ENCODE measurements at regions not wholly inside any gene's neighbourhood (a gene's known extent, or its start where the extent isn't known, plus 50 kb on each side); places are given as distances from the start of the nearest gene placed in this dataset.

GRCh38 chr16:48011878-48012658 is 143.7 kb downstream of the ABCC12 start:
- H3K4me3 ChIP-seq, result no peak overlapping the region
- no peaks in the 10 kb centered on the region for H3K4me1 ChIP-seq
- no peaks in the 10 kb centered on the region for H3K27me3 ChIP-seq
- no peak for DNase-seq
- no peak overlapping the region for H3K27ac ChIP-seq
- TF ChIP-seq POLR2A (IDR thresholded peaks at IDR 0.05), result no peak
- no peak for TF ChIP-seq CTCF (IDR thresholded peaks at IDR 0.05)
- no peaks in the 10 kb centered on the region for H3K9me3 ChIP-seq
- intact Hi-C loops (cut with DNase I; ENCODE audit: low total_unique reads), result no loop called here
- H3K36me3 ChIP-seq, result no peaks in the 10 kb centered on the region

- TF ChIP-seq POLR2A (IDR thresholded peaks at IDR 0.05) (no peak), CTCF (IDR thresholded peaks at IDR 0.05) (no peak)
- intact Hi-C loops (cut with DNase I; ENCODE audit: low total_unique reads), result no loop called here
- no peak for DNase-seq
These were observed 144.3 kb downstream of the ABCC12 start for GRCh38 chr16:48011466-48011865.

GRCh38 chr16:48008011-48008525 is 147.7 kb downstream of the ABCC12 start:
- H3K36me3 ChIP-seq, result no peaks in the 10 kb centered on the region
- intact Hi-C loops (cut with DNase I; ENCODE audit: low total_unique reads), result no loop called here
- H3K9me3 ChIP-seq, result no peaks in the 10 kb centered on the region
- TF ChIP-seq POLR2A (IDR thresholded peaks at IDR 0.05) (no peak), CTCF (IDR thresholded peaks at IDR 0.05) (no peak)
- H3K4me1 ChIP-seq, result no peaks in the 10 kb centered on the region
- H3K4me3 ChIP-seq, result no peak overlapping the region
- no peak for DNase-seq
- H3K27me3 ChIP-seq, result no peaks in the 10 kb centered on the region
- no peak overlapping the region for H3K27ac ChIP-seq

More at GRCh38 chr16:48011466-48011865, 144.3 kb downstream of the ABCC12 start:
- H3K9me3 ChIP-seq, result no peaks in the 10 kb centered on the region
- H3K4me3 ChIP-seq, result no peak overlapping the region
- no peaks in the 10 kb centered on the region for H3K4me1 ChIP-seq
- H3K27me3 ChIP-seq, result no peaks in the 10 kb centered on the region
- no peak overlapping the region for H3K27ac ChIP-seq
- H3K36me3 ChIP-seq, result no peaks in the 10 kb centered on the region

GRCh38 chr16:48004141-48004695 is 151.6 kb downstream of the ABCC12 start:
- no peak overlapping the region for H3K27ac ChIP-seq
- no peaks in the 10 kb centered on the region for H3K4me1 ChIP-seq
- H3K9me3 ChIP-seq, result no peaks in the 10 kb centered on the region
- intact Hi-C loops (cut with DNase I; ENCODE audit: low total_unique reads), result no loop called here
- TF ChIP-seq POLR2A (IDR thresholded peaks at IDR 0.05) (no peak), CTCF (IDR thresholded peaks at IDR 0.05) (no peak)
- H3K4me3 ChIP-seq, result no peak overlapping the region
- no peaks in the 10 kb centered on the region for H3K27me3 ChIP-seq
- no peaks in the 10 kb centered on the region for H3K36me3 ChIP-seq
- DNase-seq, result no peak

- Histone ChIP-seq H3K4me3 (no peak overlapping the region), H3K4me1 (no peaks in the 10 kb centered on the region), H3K27ac (no peak overlapping the region), H3K27me3 (no peaks in the 10 kb centered on the region), H3K9me3 (no peaks in the 10 kb centered on the region), H3K36me3 (no peaks in the 10 kb centered on the region)
- TF ChIP-seq CTCF (IDR thresholded peaks at IDR 0.05) (no peak), POLR2A (IDR thresholded peaks at IDR 0.05) (no peak)
- no peak for DNase-seq
- intact Hi-C loops (cut with DNase I; ENCODE audit: low total_unique reads), result no loop called here
These were observed 152.4 kb downstream of the ABCC12 start for GRCh38 chr16:48003206-48003907.
